GM21423 (cell line): ENCODE measurements at regions not wholly inside any gene's neighbourhood (a gene's known extent, or its start where the extent isn't known, plus 50 kb on each side); places are given as distances from the start of the nearest gene placed in this dataset.

Experiments used
- ATAC-seq: cut with Tn5 transposase; IDR thresholded peaks from one replicate; pipeline ENCODE4 v1.9.1; 2021; ENCODE audit warnings: mild to moderate bottlenecking, moderate library complexity; ENCODE audit not compliant: unreplicated experiment

GRCh38 chr7:91517201-91517785, 253.1 kb downstream of the FZD1 start:
- ATAC-seq: no peak

- ATAC-seq: no peak
Observed at GRCh38 chr7:91518058-91518457, 253.8 kb downstream of the FZD1 start.

GRCh38 chr7:91519241-91520158, 255.3 kb downstream of the FZD1 start:
- no peak for ATAC-seq

- no peak for ATAC-seq
Observed at GRCh38 chr7:91520645-91521044, 256.4 kb downstream of the FZD1 start.

- ATAC-seq: no peak
Observed at GRCh38 chr7:91526404-91526803, 262.2 kb downstream of the FZD1 start.

- ATAC-seq: no peak
Observed at GRCh38 chr7:91527460-91527859, 263.2 kb downstream of the FZD1 start.

- no peak for ATAC-seq
Observed at GRCh38 chr7:91533996-91534395, 269.8 kb downstream of the FZD1 start.

GRCh38 chr7:91537260-91538152, 273.3 kb downstream of the FZD1 start:
- no peak for ATAC-seq

GRCh38 chr7:91541641-91542040, 277.4 kb downstream of the FZD1 start:
- ATAC-seq: no peak

- no peak for ATAC-seq
Observed at GRCh38 chr7:91543646-91544045, 279.4 kb downstream of the FZD1 start.

- ATAC-seq: no peak
Observed at GRCh38 chr7:91549878-91550277, 285.6 kb downstream of the FZD1 start.

GRCh38 chr7:91550931-91551330, 286.7 kb downstream of the FZD1 start:
- no peak for ATAC-seq

- ATAC-seq: no peak
Observed at GRCh38 chr7:91551377-91552175, 287.3 kb downstream of the FZD1 start.

GRCh38 chr7:91553410-91553895, 289.2 kb downstream of the FZD1 start:
- ATAC-seq: no peak

- ATAC-seq: no peak
Observed at GRCh38 chr7:91554883-91555282, 290.6 kb downstream of the FZD1 start.

- no peak for ATAC-seq
Observed at GRCh38 chr7:91556239-91556638, 292.0 kb downstream of the FZD1 start.

GRCh38 chr7:91556956-91557650, 292.9 kb downstream of the FZD1 start:
- no peak for ATAC-seq

- ATAC-seq: peak; percentile 67
Observed at GRCh38 chr7:91557789-91558404, 293.7 kb downstream of the FZD1 start.

GRCh38 chr7:91559947-91560346, 295.7 kb downstream of the FZD1 start:
- no peak for ATAC-seq
